ENCODE measurements at regions not wholly inside any gene's neighbourhood (a gene's known extent, or its start where the extent isn't known, plus 50 kb on each side); places are given as distances from the start of the nearest gene placed in this dataset.

- peaks cover 0 to 5% of the 10 kb centered on the region in 2 experiments; a peak in 3 of 4 replicates for H3K27me3 ChIP-seq (replicated peaks in 1 of 2; ENCODE audit: control insufficient read depth in 2 of 2, insufficient read depth in 2 of 2, low read length in 1 of 2)
- H4K20me1 ChIP-seq (ENCODE audit: control insufficient read depth, insufficient read depth), result no peaks in the 10 kb centered on the region
- no peak overlapping the region for H3K4me2 ChIP-seq (ENCODE audit: control insufficient read depth, insufficient read depth)
- POLR2A ChIA-PET, result no interaction called here
- no peak for FAIRE-seq
- no peaks in the 10 kb centered on the region for H3K4me1 ChIP-seq (ENCODE audit: control insufficient read depth, insufficient read depth, low read length)
- H3K9ac ChIP-seq (ENCODE audit: control insufficient read depth, insufficient read depth, low read length), result no peak overlapping the region
- ATAC-seq, result no peak
- H3K36me3 ChIP-seq (ENCODE audit: control insufficient read depth in 2 of 2, insufficient read depth in 2 of 2, low read length in 1 of 2), result no peaks in the 10 kb centered on the region
- BruUV-seq (replicated peaks), result no TSS peak
- H2AFZ ChIP-seq (ENCODE audit: control insufficient read depth, low read depth, low read length), result no peak overlapping the region
- DNase-seq (ENCODE audit: low read depth, low spot score), result no peak
- H3K27ac ChIP-seq (ENCODE audit: control insufficient read depth, insufficient read depth), result no peak overlapping the region
- in situ Hi-C loops (cut with MboI), result no loop called here
- intact Hi-C loops (cut with micrococcal nuclease; ENCODE audit: unreplicated experiment), result no loop called here
- TF ChIP-seq ZNF274 (IDR thresholded peaks at IDR 0.05; ENCODE audit: insufficient read depth, insufficient read length) (no peak), PML (IDR thresholded peaks at IDR 0.05; ENCODE audit: low read length) (no peak), DPF2 (IDR thresholded peaks at IDR 0.05) (no peak), BACH1 (IDR thresholded peaks at IDR 0.05; ENCODE audit: borderline replicate concordance) (no peak), ZSCAN29 (IDR thresholded peaks at IDR 0.05) (no peak)
- RAD21 ChIA-PET (ENCODE audit: unreplicated experiment), result interaction anchor here (0.6 kb wide), 1 partner anchor 1699 kb away, joined by 4 read pairs; no protein-coding TSS in a partner anchor
- H3K9me3 ChIP-seq (replicated peaks; ENCODE audit: control insufficient read depth, insufficient read depth, low read length), result no peaks in the 10 kb centered on the region
- 55% methylated on average over 9 of the region's 9 CpGs for WGBS (ENCODE audit: insufficient coverage, insufficient replicate concordance, low lambda C conversion rate, missing lambda C conversion rate)
- no peaks in the 10 kb centered on the region for H3K79me2 ChIP-seq (ENCODE audit: control insufficient read depth, insufficient read depth, low read length)
- CTCF ChIA-PET, result no interaction called here
- SMC1A ChIA-PET (ENCODE audit: uncharacterized antibody, unreplicated experiment), result no interaction called here
- no peak overlapping the region for H3K4me3 ChIP-seq
Measured at GRCh38 chr2:240319855-240320203, 115.6 kb upstream of the GPC1 start.

DNA sequence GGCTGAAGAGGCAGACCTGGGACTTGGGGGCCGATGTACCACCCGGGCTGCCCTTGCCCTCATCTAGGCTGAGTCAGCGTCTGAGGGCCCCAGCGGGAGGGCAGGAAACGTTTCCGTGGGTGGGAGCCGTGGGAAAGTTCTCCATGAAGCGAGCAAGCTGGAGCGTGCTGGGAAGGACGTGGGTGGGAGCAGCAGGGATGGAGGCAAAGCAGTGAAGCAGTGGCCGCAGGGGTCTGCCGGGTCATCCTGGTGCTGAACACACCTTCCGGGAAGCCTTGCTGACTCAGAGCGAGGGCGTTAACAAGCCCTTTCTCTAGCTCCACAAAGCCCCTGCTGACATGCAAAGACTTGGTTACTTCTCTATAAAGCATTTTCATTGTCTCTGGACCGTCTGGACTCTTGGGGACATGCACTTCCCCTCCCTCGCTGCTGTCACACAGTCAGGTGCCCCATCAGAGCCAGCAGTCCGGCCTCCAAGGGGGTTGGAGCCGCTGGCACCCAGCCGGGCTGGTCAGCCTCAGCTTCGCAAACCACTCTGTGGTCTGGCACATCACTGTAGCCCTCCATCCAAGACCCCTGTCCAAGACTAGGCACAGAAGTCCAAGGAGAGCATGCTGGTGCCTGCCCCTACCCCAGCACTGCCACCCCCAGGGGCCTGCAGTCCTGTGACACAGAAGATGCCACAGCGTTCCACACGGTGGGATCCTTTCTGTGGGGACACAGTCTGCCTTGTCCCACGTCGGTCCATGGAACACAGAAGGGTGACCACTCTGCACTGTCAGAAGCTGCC, 115.1 kb upstream of the GPC1 start:
- H3K36me3 ChIP-seq (ENCODE audit: control insufficient read depth in 2 of 2, insufficient read depth in 2 of 2, low read length in 1 of 2), result no peaks in the 10 kb centered on the region
- RAD21 ChIA-PET (ENCODE audit: unreplicated experiment), result interaction anchor here (0.6 kb wide), 1 partner anchor 1700 kb away, joined by 4 read pairs; no protein-coding TSS in a partner anchor

More for the DNA sequence above, 115.1 kb upstream of the GPC1 start:
- Histone ChIP-seq H3K4me1 (ENCODE audit: control insufficient read depth, insufficient read depth, low read length) (no peaks in the 10 kb centered on the region), H2AFZ (ENCODE audit: control insufficient read depth, low read depth, low read length) (no peak overlapping the region), H3K4me3 (no peak overlapping the region), H4K20me1 (ENCODE audit: control insufficient read depth, insufficient read depth) (no peaks in the 10 kb centered on the region), H3K27ac (ENCODE audit: control insufficient read depth, insufficient read depth) (no peak overlapping the region), H3K79me2 (ENCODE audit: control insufficient read depth, insufficient read depth, low read length) (no peaks in the 10 kb centered on the region), H3K27me3 (replicated peaks in 1 of 2; ENCODE audit: control insufficient read depth in 2 of 2, insufficient read depth in 2 of 2, low read length in 1 of 2) (peaks cover 0 to 6% of the 10 kb centered on the region in 2 experiments; a peak in 3 of 4 replicates), H3K9me3 (replicated peaks; ENCODE audit: control insufficient read depth, insufficient read depth, low read length) (no peaks in the 10 kb centered on the region), H3K4me2 (ENCODE audit: control insufficient read depth, insufficient read depth) (no peak overlapping the region), H3K9ac (ENCODE audit: control insufficient read depth, insufficient read depth, low read length) (no peak overlapping the region)
- TF ChIP-seq RELB (IDR thresholded peaks at IDR 0.05; ENCODE audit: low read depth), result no peak
- in situ Hi-C loops (cut with MboI), result no loop called here
- FAIRE-seq, result no peak
- ChIA-PET POLR2A (no interaction called here), CTCF (no interaction called here), SMC1A (ENCODE audit: uncharacterized antibody, unreplicated experiment) (no interaction called here)
- no peak for ATAC-seq
- WGBS (ENCODE audit: insufficient coverage, insufficient replicate concordance, low lambda C conversion rate, missing lambda C conversion rate), result 26% methylated on average over 25 of the region's 25 CpGs
- DNase-seq (ENCODE audit: low read depth, low spot score), result no peak
- no TSS peak for BruUV-seq (replicated peaks)
- intact Hi-C loops (cut with micrococcal nuclease; ENCODE audit: unreplicated experiment), result no loop called here

All from GM12878 (cell line).